Naive thymus-derived CD8-positive, alpha-beta T cell (primary cell): ENCODE measurements at regions not wholly inside any gene's neighbourhood (a gene's known extent, or its start where the extent isn't known, plus 50 kb on each side); places are given as distances from the start of the nearest gene placed in this dataset.

Experiments used
- ATAC-seq, 2 donors: fragments of 150-1000 bp; cut with Tn5 transposase in 1 of 2; sonication (Bioruptor Pico), chemical (Tn5 transposase) in 1 of 2; 1 replicate in 1 of 2; 2 replicates in 1 of 2; pipeline ENCODE4 v1.10.0; 2021; ENCODE audit warnings: mild to moderate bottlenecking in 2 of 2, moderate library complexity in 2 of 2
- POLR2A ChIA-PET: fragments of 350-600 bp; sonication (Branson Sonifier 250); formaldehyde crosslinking; loops from one replicate; lab custom pipeline; 2021; ENCODE audit warnings: antibody characterized with exemption; lab: Charles Lee
- DNase-seq, 10 donors: peaks; one replicate each; pipeline versions ENCODE4 v3.0.0 to v3.0.0-alpha.2; 2020 to 2022
- H3K27ac Mint-ChIP-seq, 10 donors: one replicate each; pipeline ENCODE4 v1.8.0; 2020 to 2022; ENCODE audit warnings: mild to moderate bottlenecking in 10 of 10, mixed read lengths in 10 of 10, moderate library complexity in 4 of 10, inconsistent platforms in 1 of 10
- H3K27me3 Mint-ChIP-seq, 5 donors: one replicate each; pipeline ENCODE4 v1.8.0; 2021 to 2022; ENCODE audit warnings: mixed read lengths in 5 of 5
- H3K36me3 Mint-ChIP-seq, 3 donors: one replicate each; pipeline ENCODE4 v1.8.0; 2020 to 2022; ENCODE audit warnings: mixed read lengths in 3 of 3, mild to moderate bottlenecking in 2 of 3, inconsistent platforms in 1 of 3
- H3K4me1 Mint-ChIP-seq, 4 donors: one replicate each; pipeline ENCODE4 v1.8.0; 2021 to 2022; ENCODE audit warnings: mixed read lengths in 4 of 4
- H3K4me3 Mint-ChIP-seq, 10 donors: one replicate each; pipeline ENCODE4 v1.8.0; 2020 to 2022; ENCODE audit warnings: mild to moderate bottlenecking in 10 of 10, mixed read lengths in 10 of 10, moderate library complexity in 6 of 10, inconsistent platforms in 1 of 10
- H3K9me3 Mint-ChIP-seq, 9 donors: one replicate each; pipeline ENCODE4 v1.8.0; 2020 to 2022; ENCODE audit warnings: mixed read lengths in 9 of 9, mild to moderate bottlenecking in 3 of 9, inconsistent platforms in 1 of 9, moderate library complexity in 1 of 9

DNA sequence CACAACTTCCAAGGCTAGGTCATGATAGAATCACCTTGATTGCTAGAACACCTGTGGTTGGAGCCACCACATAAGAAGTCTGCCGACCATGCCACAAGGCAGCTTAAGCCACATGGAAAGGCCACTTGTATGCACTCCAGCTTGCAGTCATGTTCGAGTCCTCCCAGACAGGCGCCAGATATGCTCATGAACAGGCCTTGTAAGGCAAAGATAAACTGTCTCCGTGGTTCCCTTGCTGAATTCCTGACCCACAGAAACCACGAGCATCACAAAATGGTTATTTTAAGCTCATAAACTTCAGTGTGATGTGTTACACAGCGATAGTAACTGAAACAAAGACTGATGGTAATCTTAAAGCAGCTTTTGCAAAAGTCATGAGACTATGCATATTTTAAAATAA, 188.4 kb upstream of the DAPK1 start:
- H3K27me3 Mint-ChIP-seq: peaks cover 0 to 7% (median 5%) of the 10 kb centered on the region in 5 donors
- POLR2A ChIA-PET: no interaction called here
- ATAC-seq: no peak
- H3K4me3 Mint-ChIP-seq: no peak overlapping the region
- peaks cover 0 to 2% (median 0%) of the 10 kb centered on the region in 9 donors for H3K9me3 Mint-ChIP-seq
- no peaks in the 10 kb centered on the region for H3K36me3 Mint-ChIP-seq
- DNase-seq: no peak
- peaks cover 0 to 6% (median 0%) of the 10 kb centered on the region in 4 donors for H3K4me1 Mint-ChIP-seq
- no peak overlapping the region for H3K27ac Mint-ChIP-seq

DNA sequence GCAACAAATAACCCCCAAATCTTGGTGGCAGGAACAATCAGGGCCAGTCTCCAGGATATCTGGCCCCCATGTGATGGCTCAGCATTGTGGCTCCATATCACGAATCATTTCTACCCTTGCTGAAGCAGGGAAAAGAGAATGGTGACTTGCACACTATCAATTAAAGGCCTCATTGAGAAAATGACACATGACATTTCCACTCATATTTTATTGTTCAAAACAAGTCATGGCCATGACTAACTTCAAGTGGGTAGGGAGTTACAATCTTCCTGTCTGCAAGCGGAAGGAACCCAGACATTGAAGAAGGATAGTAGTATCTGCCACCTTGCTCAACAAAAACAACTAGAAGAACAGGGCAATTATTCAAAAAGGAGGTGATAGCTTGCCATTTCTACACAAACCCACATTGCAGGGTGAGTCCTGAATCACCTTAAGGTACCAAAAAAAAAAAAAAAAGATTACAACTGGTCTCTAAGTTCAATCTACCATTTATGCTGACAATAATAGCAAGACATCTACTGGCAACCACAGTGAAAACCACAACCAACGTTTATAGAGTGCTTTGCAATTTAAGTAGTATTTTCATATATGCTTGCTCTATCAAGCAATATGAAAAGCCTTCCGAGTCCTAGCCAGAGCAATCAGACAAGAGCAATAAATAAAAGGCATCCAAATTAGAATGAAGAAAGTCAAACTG, 186.7 kb upstream of the DAPK1 start:
- Mint-ChIP-seq H3K4me1 (peaks cover 0 to 6% (median 0%) of the 10 kb centered on the region in 4 donors), H3K27me3 (peaks cover 0 to 7% (median 5%) of the 10 kb centered on the region in 5 donors), H3K36me3 (no peaks in the 10 kb centered on the region), H3K27ac (no peak overlapping the region), H3K9me3 (peaks cover 0 to 4% (median 0%) of the 10 kb centered on the region in 9 donors), H3K4me3 (no peak overlapping the region)
- no peak for ATAC-seq
- no peak for DNase-seq
- POLR2A ChIA-PET: no interaction called here

DNA sequence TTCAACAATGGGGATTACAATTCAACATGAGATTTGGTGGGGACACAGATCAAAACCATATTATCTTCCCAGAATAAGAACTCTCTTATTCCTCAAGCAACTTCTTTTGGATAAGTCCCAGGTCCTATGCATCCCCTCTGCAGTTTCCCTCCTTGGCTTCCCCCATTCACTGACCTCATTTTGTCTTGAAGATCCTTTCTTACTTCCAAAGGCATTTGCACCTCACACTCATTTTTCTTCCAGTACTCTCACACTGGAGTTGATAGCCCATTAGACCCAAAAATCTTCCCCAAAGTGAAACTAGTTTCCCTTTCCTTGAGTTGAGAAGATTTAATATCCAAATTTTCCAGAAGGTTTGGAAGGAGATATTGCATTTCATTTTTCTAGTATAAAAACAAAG, 178.0 kb upstream of the DAPK1 start:
- Mint-ChIP-seq H3K9me3 (peaks cover 0 to 4% (median 0%) of the 10 kb centered on the region in 9 donors), H3K27ac (no peak overlapping the region), H3K36me3 (no peaks in the 10 kb centered on the region), H3K27me3 (peaks cover 0 to 6% (median 3%) of the 10 kb centered on the region in 5 donors), H3K4me3 (no peak overlapping the region), H3K4me1 (peaks cover 0 to 1% (median 0%) of the 10 kb centered on the region in 4 donors)
- ATAC-seq: no peak
- DNase-seq: no peak
- POLR2A ChIA-PET: no interaction called here

DNA sequence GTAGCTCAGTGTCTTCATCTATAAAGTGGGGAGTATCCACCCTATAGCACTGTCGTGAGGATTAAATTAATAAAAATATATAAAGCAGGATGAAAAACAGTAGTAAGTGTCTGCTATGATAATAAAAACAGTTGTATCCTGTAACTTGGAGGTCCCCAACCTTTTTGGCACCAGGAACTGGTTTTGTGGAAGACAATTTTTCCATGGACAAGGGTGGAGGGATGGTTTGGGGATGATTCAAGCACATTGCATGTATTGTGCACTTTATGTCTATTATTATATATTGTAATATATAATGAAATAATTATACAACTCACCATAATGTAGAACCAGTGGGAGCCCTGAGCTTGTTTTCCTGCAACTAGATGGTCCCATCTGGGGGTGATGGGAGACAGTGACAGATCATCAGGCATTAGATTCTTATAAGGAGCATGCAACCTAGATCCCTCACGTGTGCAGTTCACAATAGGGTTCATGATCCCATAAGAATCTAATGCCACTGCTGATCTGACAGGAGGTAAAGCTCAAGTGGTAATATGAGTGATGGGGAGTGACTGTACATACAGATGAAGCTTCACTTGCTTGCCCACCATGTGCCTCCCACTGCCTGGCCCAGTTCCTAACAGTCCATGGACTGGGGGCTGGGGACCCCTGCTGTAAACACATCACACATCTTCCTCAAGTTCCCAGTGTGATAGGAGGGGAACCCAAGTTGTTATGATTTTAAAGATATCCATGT, 177.4 kb upstream of the DAPK1 start:
- peaks cover 0 to 4% (median 0%) of the 10 kb centered on the region in 9 donors for H3K9me3 Mint-ChIP-seq
- POLR2A ChIA-PET: no interaction called here

DNA sequence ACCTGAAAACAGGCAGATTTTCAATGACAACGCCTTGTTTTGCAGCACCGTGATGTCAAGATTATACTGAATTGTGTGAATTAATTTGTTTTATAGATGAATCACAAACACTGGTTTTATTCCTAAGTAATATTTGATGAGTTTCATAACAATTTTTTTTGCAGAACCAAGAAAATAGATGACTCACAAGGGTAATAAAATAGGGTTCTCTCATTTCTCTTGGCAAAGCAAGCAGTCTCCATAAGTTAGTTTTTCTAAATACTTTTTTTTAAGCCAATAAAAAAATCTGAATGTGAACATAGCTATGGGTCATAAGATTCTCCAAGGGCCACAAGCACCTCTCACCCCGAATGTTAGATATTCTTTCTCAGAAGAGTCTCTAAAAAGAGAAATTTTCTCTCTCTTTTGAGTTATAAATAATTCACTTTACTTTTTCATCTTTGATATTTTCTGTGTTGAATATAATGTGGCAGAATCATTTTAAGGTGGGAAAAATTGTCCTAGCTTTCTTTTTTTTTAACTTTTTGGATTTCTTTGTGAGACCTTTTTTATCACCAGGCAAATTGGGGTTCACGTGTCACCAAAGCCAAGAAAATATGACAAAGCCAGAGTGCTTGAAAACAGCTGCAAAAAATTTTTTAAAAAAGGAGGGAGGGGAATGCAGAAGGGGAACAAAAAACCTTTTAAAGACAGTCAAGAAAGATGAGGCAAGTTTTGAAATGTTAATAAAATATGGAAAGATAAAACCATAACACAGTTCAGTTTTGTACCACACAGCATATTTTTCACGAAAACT, 174.6 kb upstream of the DAPK1 start:
- Mint-ChIP-seq H3K27ac (no peak overlapping the region), H3K9me3 (no peaks in the 10 kb centered on the region), H3K27me3 (peaks cover 5 to 19% (median 9%) of the 10 kb centered on the region in 5 donors), H3K36me3 (no peaks in the 10 kb centered on the region), H3K4me3 (no peak overlapping the region), H3K4me1 (peaks cover 0 to 1% (median 0%) of the 10 kb centered on the region in 4 donors)
- no peak for DNase-seq
- POLR2A ChIA-PET: no interaction called here
- ATAC-seq: no peak

More for the DNA sequence above, 177.4 kb upstream of the DAPK1 start:
- Mint-ChIP-seq H3K36me3 (no peaks in the 10 kb centered on the region), H3K27ac (no peak overlapping the region), H3K4me3 (no peak overlapping the region), H3K27me3 (peaks cover 0 to 6% (median 3%) of the 10 kb centered on the region in 5 donors), H3K4me1 (peaks cover 0 to 1% (median 0%) of the 10 kb centered on the region in 4 donors)
- ATAC-seq: no peak
- DNase-seq: no peak

DNA sequence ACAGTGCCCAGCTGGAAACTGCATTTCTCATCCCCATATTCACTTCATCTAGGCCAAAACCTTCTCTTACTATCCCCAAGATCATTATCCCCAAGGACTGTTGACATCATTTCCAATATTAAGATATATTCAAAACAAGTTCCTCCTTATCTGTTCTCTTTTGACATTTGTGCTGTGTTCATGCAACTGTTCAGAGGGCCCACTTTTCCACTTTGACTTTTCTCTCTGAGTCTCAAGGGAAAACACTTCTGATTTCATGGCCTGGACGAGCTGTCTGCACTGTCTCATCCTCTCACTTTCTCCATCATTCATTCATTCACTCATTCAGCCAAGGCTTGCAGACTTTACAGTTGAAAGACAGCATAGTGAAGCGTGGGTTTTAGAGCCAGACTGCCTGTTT, 173.7 kb upstream of the DAPK1 start:
- no peaks in the 10 kb centered on the region for H3K9me3 Mint-ChIP-seq
- peaks cover 5 to 21% (median 9%) of the 10 kb centered on the region in 5 donors for H3K27me3 Mint-ChIP-seq
- H3K4me1 Mint-ChIP-seq: peaks cover 0 to 1% (median 0%) of the 10 kb centered on the region in 4 donors

DNA sequence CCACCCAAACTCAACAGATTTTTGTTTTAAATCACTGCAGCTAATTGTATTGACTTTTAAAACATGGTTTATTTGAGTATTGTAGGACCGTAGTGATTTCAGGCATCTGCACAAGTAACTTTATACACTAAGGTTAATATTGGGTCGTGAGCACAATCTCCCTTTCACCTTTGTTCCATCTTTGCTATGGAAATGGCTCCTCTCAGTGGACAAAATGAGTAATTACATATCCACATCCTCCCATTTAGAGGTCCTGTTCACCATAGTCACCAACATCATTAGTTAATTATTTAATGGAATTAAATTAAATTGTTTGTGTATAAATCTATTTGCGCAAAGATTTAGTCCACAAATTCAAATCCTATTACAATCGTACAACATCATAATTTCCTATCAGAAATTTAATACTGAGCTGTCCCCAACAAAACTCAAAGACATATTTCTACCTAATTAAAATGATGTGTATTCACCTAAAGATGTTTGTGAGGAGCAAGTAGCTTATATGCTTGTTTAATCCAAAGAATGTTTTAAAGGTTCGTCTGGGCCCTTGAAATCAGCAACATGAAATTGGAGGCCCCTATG, 173.0 kb upstream of the DAPK1 start:
- Mint-ChIP-seq H3K36me3 (no peaks in the 10 kb centered on the region), H3K27me3 (peaks cover 5 to 21% (median 9%) of the 10 kb centered on the region in 5 donors), H3K4me1 (peaks cover 0 to 1% (median 0%) of the 10 kb centered on the region in 4 donors), H3K4me3 (no peak overlapping the region), H3K27ac (no peak overlapping the region), H3K9me3 (no peaks in the 10 kb centered on the region)
- POLR2A ChIA-PET: no interaction called here
- peak in 3 of 10 donors; percentile 35 to 44 (median 42) for DNase-seq
- no peak for ATAC-seq

More for the DNA sequence above, 173.7 kb upstream of the DAPK1 start:
- H3K27ac Mint-ChIP-seq: no peak overlapping the region
- DNase-seq (no peak), ATAC-seq (no peak)
- POLR2A ChIA-PET: no interaction called here
- no peaks in the 10 kb centered on the region for H3K36me3 Mint-ChIP-seq
- H3K4me3 Mint-ChIP-seq: no peak overlapping the region

DNA sequence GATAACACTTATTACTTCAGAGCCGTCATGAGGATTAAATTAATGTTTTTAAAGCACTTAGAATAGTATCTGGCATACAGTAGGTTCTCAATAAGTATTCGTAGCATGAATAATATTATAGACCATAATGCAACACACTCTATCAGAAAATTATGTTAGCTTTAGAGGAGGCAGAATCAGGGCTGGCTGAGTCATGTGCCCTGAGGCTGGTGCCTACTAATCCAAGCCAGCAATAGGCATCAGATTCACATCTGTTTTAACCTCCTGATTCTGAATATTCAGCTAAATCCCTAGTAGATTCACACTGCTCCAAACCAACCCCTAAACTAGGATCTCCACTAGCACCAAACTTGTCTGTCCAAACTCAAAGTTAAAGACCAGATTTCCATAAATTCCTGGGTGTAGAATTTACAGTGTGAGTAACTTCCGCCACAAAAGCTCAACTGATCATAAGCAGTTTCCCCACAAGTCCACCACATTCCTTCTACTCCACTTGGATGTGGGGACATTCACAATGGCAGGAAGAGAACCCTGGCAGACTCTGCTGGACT, 170.0 kb upstream of the DAPK1 start:
- DNase-seq (no peak), ATAC-seq (no peak)
- POLR2A ChIA-PET: no interaction called here
- Mint-ChIP-seq H3K9me3 (peaks cover 0 to 20% (median 5%) of the 10 kb centered on the region in 9 donors), H3K4me1 (peaks cover 0 to 1% (median 0%) of the 10 kb centered on the region in 4 donors), H3K4me3 (no peak overlapping the region), H3K27ac (no peak overlapping the region), H3K27me3 (peaks cover 5 to 21% (median 9%) of the 10 kb centered on the region in 5 donors), H3K36me3 (peaks cover 0 to 9% (median 0%) of the 10 kb centered on the region in 3 donors)

DNA sequence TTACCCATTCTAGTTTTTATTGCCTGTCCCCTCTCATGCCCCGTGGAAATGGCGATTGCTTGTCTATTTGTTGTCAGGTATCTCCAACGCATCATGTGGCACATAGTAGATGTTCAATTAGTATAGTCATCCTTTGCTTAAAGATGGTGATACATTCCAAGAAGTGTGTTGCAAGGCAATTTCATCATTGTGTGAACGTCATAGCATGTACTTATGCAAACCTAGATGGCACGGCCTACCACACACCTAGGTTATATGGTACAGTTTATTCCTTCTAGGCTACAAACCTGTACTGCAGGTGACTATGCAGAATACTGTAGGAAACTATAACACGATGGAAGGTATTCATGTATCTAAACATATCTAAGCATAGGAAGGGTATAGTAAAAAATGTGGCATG, 163.9 kb upstream of the DAPK1 start:
- POLR2A ChIA-PET: no interaction called here

DNA sequence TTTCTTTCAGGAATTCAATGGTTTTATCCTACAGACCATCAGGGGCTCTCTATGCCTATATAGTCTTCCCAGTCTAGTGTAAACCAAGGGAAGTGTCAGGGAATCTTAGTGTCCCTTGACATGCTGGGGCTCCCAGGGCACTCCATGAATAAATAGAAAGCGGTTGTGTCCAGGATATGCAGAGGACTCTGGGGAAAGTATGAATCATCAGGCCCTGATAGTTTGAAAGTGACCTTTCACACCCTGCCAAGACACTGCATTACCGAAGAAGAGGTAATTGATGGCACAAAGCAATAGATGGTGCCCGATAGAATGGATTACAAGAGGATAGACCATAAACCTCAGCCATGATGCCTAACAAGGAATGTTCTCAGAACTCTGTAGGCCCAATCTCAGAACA, 163.3 kb upstream of the DAPK1 start:
- peaks cover 3 to 16% (median 8%) of the 10 kb centered on the region in 4 donors for H3K4me1 Mint-ChIP-seq
- H3K4me3 Mint-ChIP-seq: no peak overlapping the region
- peaks cover 0 to 9% (median 0%) of the 10 kb centered on the region in 3 donors for H3K36me3 Mint-ChIP-seq
- H3K9me3 Mint-ChIP-seq: peaks cover 0 to 20% (median 5%) of the 10 kb centered on the region in 9 donors
- no peak for ATAC-seq
- POLR2A ChIA-PET: no interaction called here
- H3K27ac Mint-ChIP-seq: no peak overlapping the region
- DNase-seq: no peak
- H3K27me3 Mint-ChIP-seq: peaks cover 5 to 34% (median 26%) of the 10 kb centered on the region in 5 donors

More for the DNA sequence above, 163.9 kb upstream of the DAPK1 start:
- ATAC-seq: no peak
- Mint-ChIP-seq H3K36me3 (peaks cover 0 to 9% (median 0%) of the 10 kb centered on the region in 3 donors), H3K27me3 (peaks cover 5 to 34% (median 26%) of the 10 kb centered on the region in 5 donors), H3K27ac (no peak overlapping the region), H3K4me3 (no peak overlapping the region), H3K9me3 (peaks cover 0 to 20% (median 5%) of the 10 kb centered on the region in 9 donors), H3K4me1 (peaks cover 3 to 16% (median 8%) of the 10 kb centered on the region in 4 donors)
- DNase-seq: no peak

DNA sequence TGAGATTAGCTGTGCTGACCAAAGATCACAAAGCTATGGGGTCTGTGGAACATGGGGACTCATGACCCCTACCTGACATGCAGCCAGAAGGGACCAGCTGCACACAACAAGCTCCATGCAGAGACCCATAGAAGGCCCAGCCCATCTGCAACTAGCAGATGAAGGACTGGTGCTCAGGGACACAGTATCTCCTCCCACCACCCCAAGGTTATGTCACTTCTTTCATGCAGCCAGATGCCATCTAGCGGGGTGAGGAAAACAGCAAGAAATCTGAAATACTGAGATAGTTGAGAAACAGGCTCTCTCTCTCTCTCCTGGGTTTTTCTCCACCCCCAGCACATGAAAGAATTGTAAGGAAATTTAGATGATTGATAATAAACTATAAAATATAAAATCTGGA, 161.3 kb upstream of the DAPK1 start:
- no peak overlapping the region for H3K4me3 Mint-ChIP-seq
- POLR2A ChIA-PET: no interaction called here
- peaks cover 0 to 6% (median 0%) of the 10 kb centered on the region in 3 donors for H3K36me3 Mint-ChIP-seq
- H3K9me3 Mint-ChIP-seq: peaks cover 0 to 7% (median 0%) of the 10 kb centered on the region in 9 donors
- ATAC-seq: no peak
- DNase-seq: no peak
- H3K4me1 Mint-ChIP-seq: peaks cover 3 to 16% (median 8%) of the 10 kb centered on the region in 4 donors
- peaks cover 5 to 39% (median 26%) of the 10 kb centered on the region in 5 donors for H3K27me3 Mint-ChIP-seq
- no peak overlapping the region for H3K27ac Mint-ChIP-seq

DNA sequence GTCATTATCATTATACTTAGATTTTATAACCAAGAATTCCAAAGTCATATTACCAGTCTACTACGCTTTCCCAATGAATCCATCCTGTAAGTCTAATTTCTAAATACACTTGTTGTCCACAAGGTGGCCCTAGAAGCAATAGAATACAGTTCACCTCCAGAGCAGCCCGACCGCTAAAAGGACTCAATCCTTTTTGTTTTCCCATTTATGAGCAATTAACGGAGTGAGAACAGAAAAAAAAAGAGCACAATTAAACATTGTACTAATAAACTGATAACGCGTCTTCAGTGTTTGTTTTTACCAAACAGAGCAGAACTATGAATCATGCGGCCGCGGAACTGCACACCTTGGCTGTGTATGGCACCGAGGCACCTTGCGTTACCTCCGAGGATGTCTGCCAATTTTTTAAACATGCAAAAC, 160.7 kb upstream of the DAPK1 start:
- H3K36me3 Mint-ChIP-seq: peaks cover 0 to 1% (median 0%) of the 10 kb centered on the region in 3 donors
- peaks cover 5 to 40% (median 28%) of the 10 kb centered on the region in 5 donors for H3K27me3 Mint-ChIP-seq
- peak overlapping the region; percentile 46 to 87 (median 78) for H3K4me3 Mint-ChIP-seq
- POLR2A ChIA-PET: no interaction called here
- DNase-seq: peak in 3 of 10 donors; percentile 15 to 25 (median 22)
- peaks cover 0 to 2% (median 0%) of the 10 kb centered on the region in 9 donors for H3K9me3 Mint-ChIP-seq
- H3K4me1 Mint-ChIP-seq: peaks cover 3 to 16% (median 8%) of the 10 kb centered on the region in 4 donors
- H3K27ac Mint-ChIP-seq: no peak overlapping the region
- no peak for ATAC-seq
